ENCODE measurements at regions not wholly inside any gene's neighbourhood (a gene's known extent, or its start where the extent isn't known, plus 50 kb on each side); places are given as distances from the start of the nearest gene placed in this dataset.

GRCh38 chr21:16695074-16695473 is 817.8 kb upstream of the CXADR start:
- Histone ChIP-seq H3K27me3 (ENCODE audit: control insufficient read depth, insufficient read depth, low read length, poor library complexity, severe bottlenecking) (no peaks in the 10 kb centered on the region), H3K4me3 (ENCODE audit: insufficient read depth, low read depth, low read length) (no peak overlapping the region), H3K36me3 (ENCODE audit: control insufficient read depth, insufficient read depth, low read length) (no peaks in the 10 kb centered on the region), H3K27ac (ENCODE audit: insufficient read depth, low read depth, low read length, poor library complexity, severe bottlenecking) (no peak overlapping the region), H3K9me3 (ENCODE audit: control insufficient read depth, low read length) (peaks cover 4% of the 10 kb centered on the region), H3K4me1 (ENCODE audit: control insufficient read depth, insufficient read depth, low read length) (no peaks in the 10 kb centered on the region)
- WGBS, 2 experiments = 93 to 99% methylated on average over 2 of the region's 2 CpGs

DNA sequence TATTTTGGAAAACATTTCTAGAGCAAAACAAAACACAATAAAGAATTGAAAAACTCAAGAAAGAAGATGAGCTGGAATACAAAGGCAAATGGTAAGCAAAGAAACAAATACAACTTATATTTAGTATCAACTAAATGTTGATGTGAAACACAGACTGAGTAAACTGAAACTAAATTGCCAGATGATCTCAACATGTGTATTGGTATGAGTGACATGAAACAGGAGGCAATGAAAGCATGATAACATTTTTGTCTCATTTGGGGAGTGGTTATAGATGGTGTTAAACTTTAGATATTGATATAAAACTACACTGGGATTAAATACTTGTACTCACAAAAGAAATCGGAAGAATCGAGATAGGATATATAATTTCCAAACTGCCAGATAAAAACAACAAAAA is 805.6 kb upstream of the CXADR start:
- H3K4me1 ChIP-seq (ENCODE audit: control insufficient read depth, insufficient read depth, low read length) = no peaks in the 10 kb centered on the region
- WGBS, 2 experiments = 100% methylated on average over 2 of the region's 2 CpGs; no CpG with 5 or more reads in 1 of the 2 experiments
- H3K4me3 ChIP-seq (ENCODE audit: insufficient read depth, low read depth, low read length) = no peak overlapping the region
- no peaks in the 10 kb centered on the region for H3K36me3 ChIP-seq (ENCODE audit: control insufficient read depth, insufficient read depth, low read length)
- no peaks in the 10 kb centered on the region for H3K9me3 ChIP-seq (ENCODE audit: control insufficient read depth, low read length)
- H3K27me3 ChIP-seq (ENCODE audit: control insufficient read depth, insufficient read depth, low read length, poor library complexity, severe bottlenecking) = no peaks in the 10 kb centered on the region
- no peak overlapping the region for H3K27ac ChIP-seq (ENCODE audit: insufficient read depth, low read depth, low read length, poor library complexity, severe bottlenecking)

GRCh38 chr21:16708101-16708835 is 804.6 kb upstream of the CXADR start:
- 0 to 50% methylated on average over 1 to 2 of the region's 2 CpGs for WGBS, 2 experiments
- H3K27ac ChIP-seq (ENCODE audit: insufficient read depth, low read depth, low read length, poor library complexity, severe bottlenecking) = no peak overlapping the region
- H3K4me1 ChIP-seq (ENCODE audit: control insufficient read depth, insufficient read depth, low read length) = no peaks in the 10 kb centered on the region
- H3K36me3 ChIP-seq (ENCODE audit: control insufficient read depth, insufficient read depth, low read length) = no peaks in the 10 kb centered on the region
- no peaks in the 10 kb centered on the region for H3K9me3 ChIP-seq (ENCODE audit: control insufficient read depth, low read length)
- no peaks in the 10 kb centered on the region for H3K27me3 ChIP-seq (ENCODE audit: control insufficient read depth, insufficient read depth, low read length, poor library complexity, severe bottlenecking)
- no peak overlapping the region for H3K4me3 ChIP-seq (ENCODE audit: insufficient read depth, low read depth, low read length)

GRCh38 chr21:16709866-16710550 is 802.8 kb upstream of the CXADR start:
- Histone ChIP-seq H3K27ac (ENCODE audit: insufficient read depth, low read depth, low read length, poor library complexity, severe bottlenecking) (no peak overlapping the region), H3K27me3 (ENCODE audit: control insufficient read depth, insufficient read depth, low read length, poor library complexity, severe bottlenecking) (no peaks in the 10 kb centered on the region), H3K9me3 (ENCODE audit: control insufficient read depth, low read length) (no peaks in the 10 kb centered on the region), H3K36me3 (ENCODE audit: control insufficient read depth, insufficient read depth, low read length) (no peaks in the 10 kb centered on the region), H3K4me1 (ENCODE audit: control insufficient read depth, insufficient read depth, low read length) (no peaks in the 10 kb centered on the region), H3K4me3 (ENCODE audit: insufficient read depth, low read depth, low read length) (no peak overlapping the region)
- WGBS, 2 experiments = 83 to 89% methylated on average over 3 to 4 of the region's 5 CpGs

- 100% methylated on average over 1 of the region's 2 CpGs for WGBS, 2 experiments
- Histone ChIP-seq H3K27me3 (ENCODE audit: control insufficient read depth, insufficient read depth, low read length, poor library complexity, severe bottlenecking) (no peaks in the 10 kb centered on the region), H3K4me1 (ENCODE audit: control insufficient read depth, insufficient read depth, low read length) (no peaks in the 10 kb centered on the region), H3K36me3 (ENCODE audit: control insufficient read depth, insufficient read depth, low read length) (no peaks in the 10 kb centered on the region), H3K4me3 (ENCODE audit: insufficient read depth, low read depth, low read length) (no peak overlapping the region), H3K9me3 (ENCODE audit: control insufficient read depth, low read length) (no peaks in the 10 kb centered on the region), H3K27ac (ENCODE audit: insufficient read depth, low read depth, low read length, poor library complexity, severe bottlenecking) (no peak overlapping the region)
Measured at GRCh38 chr21:16711757-16712156, 801.1 kb upstream of the CXADR start.

DNA sequence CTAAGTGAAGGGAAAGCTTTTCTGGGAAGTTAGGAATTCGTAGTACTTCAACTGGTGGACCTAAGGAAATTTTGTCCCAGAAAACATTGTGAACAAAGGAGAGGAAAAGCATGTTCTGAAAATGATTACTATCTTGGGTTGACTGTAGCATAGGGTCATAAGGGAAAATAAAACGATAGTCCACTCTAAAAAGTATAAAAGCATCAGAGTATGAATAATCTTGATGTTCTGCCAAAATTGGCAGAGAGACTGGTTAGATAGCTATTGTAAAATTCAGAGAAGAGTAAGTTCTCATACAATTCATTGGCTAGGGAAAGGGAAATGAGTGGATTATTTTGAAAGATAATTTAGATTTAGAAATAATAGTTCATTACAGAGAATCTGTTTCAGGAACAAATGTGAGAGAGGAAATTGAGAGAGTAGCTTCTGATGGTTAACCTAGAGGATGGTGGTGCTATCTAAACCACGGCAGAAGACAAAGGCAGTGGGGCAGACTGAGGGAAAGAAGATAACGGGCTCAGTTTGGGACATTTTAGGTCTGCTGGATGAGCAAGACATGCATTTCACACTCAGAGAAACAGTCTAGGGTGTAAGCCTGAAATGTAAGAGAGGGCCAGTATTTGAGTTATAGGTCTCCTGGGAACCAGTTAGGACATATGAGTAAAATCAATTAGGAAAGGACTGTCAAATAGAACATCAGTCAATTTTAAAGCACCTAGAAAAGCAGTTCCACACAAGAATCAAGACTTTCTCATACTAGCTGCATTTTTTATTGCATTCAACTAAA is 799.3 kb upstream of the CXADR start:
- no peak overlapping the region for H3K4me3 ChIP-seq (ENCODE audit: insufficient read depth, low read depth, low read length)
- no peaks in the 10 kb centered on the region for H3K9me3 ChIP-seq (ENCODE audit: control insufficient read depth, low read length)
- no peak overlapping the region for H3K27ac ChIP-seq (ENCODE audit: insufficient read depth, low read depth, low read length, poor library complexity, severe bottlenecking)
- WGBS, 2 experiments = 94 to 95% methylated on average over 4 of the region's 4 CpGs
- H3K27me3 ChIP-seq (ENCODE audit: control insufficient read depth, insufficient read depth, low read length, poor library complexity, severe bottlenecking) = no peaks in the 10 kb centered on the region
- H3K4me1 ChIP-seq (ENCODE audit: control insufficient read depth, insufficient read depth, low read length) = no peaks in the 10 kb centered on the region
- no peaks in the 10 kb centered on the region for H3K36me3 ChIP-seq (ENCODE audit: control insufficient read depth, insufficient read depth, low read length)

- Histone ChIP-seq H3K4me1 (ENCODE audit: control insufficient read depth, insufficient read depth, low read length) (no peaks in the 10 kb centered on the region), H3K27ac (ENCODE audit: insufficient read depth, low read depth, low read length, poor library complexity, severe bottlenecking) (no peak overlapping the region), H3K36me3 (ENCODE audit: control insufficient read depth, insufficient read depth, low read length) (no peaks in the 10 kb centered on the region), H3K4me3 (ENCODE audit: insufficient read depth, low read depth, low read length) (no peak overlapping the region), H3K27me3 (ENCODE audit: control insufficient read depth, insufficient read depth, low read length, poor library complexity, severe bottlenecking) (no peaks in the 10 kb centered on the region), H3K9me3 (ENCODE audit: control insufficient read depth, low read length) (no peaks in the 10 kb centered on the region)
- 93 to 97% methylated on average over 8 of the region's 8 CpGs for WGBS, 2 experiments
Measured at GRCh38 chr21:16740511-16740910, 772.3 kb upstream of the CXADR start.

- 76 to 81% methylated on average over 7 of the region's 7 CpGs for WGBS, 2 experiments
- no peaks in the 10 kb centered on the region for H3K9me3 ChIP-seq (ENCODE audit: control insufficient read depth, low read length)
- H3K27me3 ChIP-seq (ENCODE audit: control insufficient read depth, insufficient read depth, low read length, poor library complexity, severe bottlenecking) = no peaks in the 10 kb centered on the region
- no peak overlapping the region for H3K27ac ChIP-seq (ENCODE audit: insufficient read depth, low read depth, low read length, poor library complexity, severe bottlenecking)
- no peak overlapping the region for H3K4me3 ChIP-seq (ENCODE audit: insufficient read depth, low read depth, low read length)
- H3K36me3 ChIP-seq (ENCODE audit: control insufficient read depth, insufficient read depth, low read length) = no peaks in the 10 kb centered on the region
- H3K4me1 ChIP-seq (ENCODE audit: control insufficient read depth, insufficient read depth, low read length) = no peaks in the 10 kb centered on the region
Measured at GRCh38 chr21:16741141-16741665, 771.6 kb upstream of the CXADR start.

DNA sequence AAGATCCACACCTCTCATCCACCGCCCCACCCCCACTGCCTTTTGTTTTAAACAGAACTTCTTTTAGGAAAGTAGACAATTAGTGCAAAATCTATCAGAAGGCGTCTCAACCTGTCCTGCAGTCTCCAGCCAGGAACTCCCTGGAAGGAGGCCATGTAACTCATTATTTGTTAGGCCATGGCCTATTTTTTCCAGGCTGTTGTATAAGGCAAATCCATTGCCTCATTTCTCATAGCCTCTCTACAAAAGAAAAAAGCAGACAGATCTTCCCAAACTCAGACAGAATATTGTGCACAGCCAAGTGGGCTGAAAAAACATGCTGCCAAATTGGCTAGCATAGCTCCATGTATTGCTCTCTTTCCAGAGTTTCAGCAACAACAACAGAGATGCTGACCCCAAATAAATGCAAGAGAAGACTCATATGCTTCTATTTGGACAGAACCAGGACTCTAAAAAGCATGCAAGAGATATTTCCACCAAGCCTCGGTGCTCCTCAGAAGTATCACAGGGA is 770.7 kb upstream of the CXADR start:
- Histone ChIP-seq H3K27ac (ENCODE audit: insufficient read depth, low read depth, low read length, poor library complexity, severe bottlenecking) (no peak overlapping the region), H3K27me3 (ENCODE audit: control insufficient read depth, insufficient read depth, low read length, poor library complexity, severe bottlenecking) (no peaks in the 10 kb centered on the region), H3K36me3 (ENCODE audit: control insufficient read depth, insufficient read depth, low read length) (no peaks in the 10 kb centered on the region), H3K4me1 (ENCODE audit: control insufficient read depth, insufficient read depth, low read length) (no peaks in the 10 kb centered on the region), H3K9me3 (ENCODE audit: control insufficient read depth, low read length) (no peaks in the 10 kb centered on the region), H3K4me3 (ENCODE audit: insufficient read depth, low read depth, low read length) (no peak overlapping the region)
- WGBS, 2 experiments = 45 to 63% methylated on average over 2 to 3 of the region's 3 CpGs

DNA sequence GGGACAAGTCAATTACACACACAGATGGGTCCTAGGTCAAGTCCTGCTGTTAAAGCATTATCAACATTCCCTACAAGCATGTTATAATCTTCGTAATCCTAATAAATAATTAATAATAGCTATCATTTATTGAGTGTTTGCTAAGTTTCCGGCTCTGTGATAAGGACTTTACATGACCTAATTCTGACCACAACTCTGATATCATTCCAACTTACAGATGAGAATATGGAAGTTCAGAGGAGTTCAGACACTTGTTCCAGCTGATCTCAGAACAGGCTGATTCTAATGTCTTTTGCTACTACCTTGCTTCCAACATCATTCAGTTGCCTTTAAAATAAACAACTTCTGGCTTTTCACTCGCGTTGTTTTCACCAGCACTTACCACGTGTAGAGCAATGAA is 770.1 kb upstream of the CXADR start:
- no peaks in the 10 kb centered on the region for H3K4me1 ChIP-seq (ENCODE audit: control insufficient read depth, insufficient read depth, low read length)
- H3K36me3 ChIP-seq (ENCODE audit: control insufficient read depth, insufficient read depth, low read length) = no peaks in the 10 kb centered on the region
- no peaks in the 10 kb centered on the region for H3K9me3 ChIP-seq (ENCODE audit: control insufficient read depth, low read length)
- WGBS, 2 experiments = 93 to 100% methylated on average over 3 to 4 of the region's 5 CpGs
- no peak overlapping the region for H3K27ac ChIP-seq (ENCODE audit: insufficient read depth, low read depth, low read length, poor library complexity, severe bottlenecking)
- H3K4me3 ChIP-seq (ENCODE audit: insufficient read depth, low read depth, low read length) = no peak overlapping the region
- H3K27me3 ChIP-seq (ENCODE audit: control insufficient read depth, insufficient read depth, low read length, poor library complexity, severe bottlenecking) = no peaks in the 10 kb centered on the region

All from ectodermal cell (in vitro differentiated cells).